ENCODE measurements at regions not wholly inside any gene's neighbourhood (a gene's known extent, or its start where the extent isn't known, plus 50 kb on each side); places are given as distances from the start of the nearest gene placed in this dataset.
"Not testable (repeated sequence)": the region's sequence is repeated elsewhere in the genome, so short reads cannot be mapped to it uniquely, and the experiment has no call there.

- no peak for DNase-seq (ENCODE audit: low read depth in 2 of 2)
Measured at GRCh38 chr13:22740264-22740663, 440.5 kb upstream of the SGCG start.

- DNase-seq (ENCODE audit: low read depth in 2 of 2): no peak
Measured at GRCh38 chr13:22744688-22745452, 435.9 kb upstream of the SGCG start.

GRCh38 chr13:22748866-22749577 is 431.8 kb upstream of the SGCG start:
- DNase-seq (ENCODE audit: low read depth in 2 of 2): no peak

- no peak for DNase-seq (ENCODE audit: low read depth in 2 of 2)
Measured at GRCh38 chr13:22749626-22750025, 431.2 kb upstream of the SGCG start.

GRCh38 chr13:22757530-22758120 is 423.2 kb upstream of the SGCG start:
- no peak for DNase-seq (ENCODE audit: low read depth in 2 of 2)

- DNase-seq (ENCODE audit: low read depth in 2 of 2): no peak
Measured at GRCh38 chr13:22758245-22758644, 422.5 kb upstream of the SGCG start.

GRCh38 chr13:22761709-22762108 is 419.1 kb upstream of the SGCG start:
- no peak for DNase-seq (ENCODE audit: low read depth in 2 of 2)

- no peak for DNase-seq (ENCODE audit: low read depth in 2 of 2)
Measured at GRCh38 chr13:22765547-22765946, 415.2 kb upstream of the SGCG start.

GRCh38 chr13:22770891-22771290 is 409.9 kb upstream of the SGCG start:
- no peak for DNase-seq (ENCODE audit: low read depth in 2 of 2)

GRCh38 chr13:22773465-22773864 is 407.3 kb upstream of the SGCG start:
- DNase-seq (ENCODE audit: low read depth in 2 of 2): no peak

GRCh38 chr13:22776394-22777186 is 404.2 kb upstream of the SGCG start:
- DNase-seq (ENCODE audit: low read depth in 2 of 2): no peak

GRCh38 chr13:22777207-22777606 is 403.6 kb upstream of the SGCG start:
- no peak for DNase-seq (ENCODE audit: low read depth in 2 of 2)

- no peak for DNase-seq (ENCODE audit: low read depth in 2 of 2)
Measured at GRCh38 chr13:22789027-22789593, 391.7 kb upstream of the SGCG start.

- DNase-seq (ENCODE audit: low read depth in 2 of 2): no peak
Measured at GRCh38 chr13:22789916-22790315, 390.9 kb upstream of the SGCG start.

GRCh38 chr13:22793598-22794134 is 387.1 kb upstream of the SGCG start:
- DNase-seq (ENCODE audit: low read depth in 2 of 2): no peak

GRCh38 chr13:22800526-22801401 is 380.0 kb upstream of the SGCG start:
- no peak for DNase-seq (ENCODE audit: low read depth in 2 of 2)

- DNase-seq (ENCODE audit: low read depth in 2 of 2): no peak
Measured at GRCh38 chr13:22801402-22802003, 379.3 kb upstream of the SGCG start.

- no peak for DNase-seq (ENCODE audit: low read depth in 2 of 2)
Measured at GRCh38 chr13:22812793-22813192, 368.0 kb upstream of the SGCG start.

GRCh38 chr13:22813531-22814377 is 367.0 kb upstream of the SGCG start:
- DNase-seq (ENCODE audit: low read depth in 2 of 2): not testable (repeated sequence)
